ENCODE measurements at regions not wholly inside any gene's neighbourhood (a gene's known extent, or its start where the extent isn't known, plus 50 kb on each side); places are given as distances from the start of the nearest gene placed in this dataset.
A peak's percentile ranks its signal among the peaks of the same experiment; 100 is the strongest.

DNA sequence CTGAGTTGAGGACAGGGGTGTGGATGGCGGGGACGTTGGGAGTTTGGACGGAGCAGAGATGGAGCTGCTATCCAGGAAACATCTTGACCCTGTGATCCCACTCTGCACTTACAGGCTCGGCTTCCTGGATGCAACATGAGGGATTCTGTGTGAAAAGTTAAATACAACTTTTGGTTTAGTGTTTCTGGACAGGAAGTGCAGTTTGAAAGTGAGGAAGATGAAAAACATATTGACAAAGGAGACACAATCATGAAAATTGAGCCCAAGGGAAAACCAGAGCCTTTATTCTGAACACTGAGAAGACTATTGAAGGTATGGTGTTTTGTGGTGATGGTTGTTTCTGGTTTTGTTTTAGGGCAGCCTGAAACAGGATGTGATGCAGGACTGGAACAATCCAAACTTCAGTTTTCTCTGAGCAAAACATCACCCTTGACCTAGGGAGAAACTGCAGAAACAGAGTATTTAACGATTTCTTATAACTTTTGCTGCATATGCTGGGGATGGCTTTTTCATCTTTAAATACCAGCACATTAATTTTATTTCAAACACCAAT, 76.5 kb upstream of the RFX8 start:
- H3K27ac ChIP-seq = peak overlapping the region; percentile 20
- no peaks in the 10 kb centered on the region for H3K79me2 ChIP-seq
- no peaks in the 10 kb centered on the region for H3K9me3 ChIP-seq (ENCODE audit: control insufficient read depth, low read length)
- no peak overlapping the region for H3K4me2 ChIP-seq (ENCODE audit: low read length)
- TF ChIP-seq, protein P1, sequence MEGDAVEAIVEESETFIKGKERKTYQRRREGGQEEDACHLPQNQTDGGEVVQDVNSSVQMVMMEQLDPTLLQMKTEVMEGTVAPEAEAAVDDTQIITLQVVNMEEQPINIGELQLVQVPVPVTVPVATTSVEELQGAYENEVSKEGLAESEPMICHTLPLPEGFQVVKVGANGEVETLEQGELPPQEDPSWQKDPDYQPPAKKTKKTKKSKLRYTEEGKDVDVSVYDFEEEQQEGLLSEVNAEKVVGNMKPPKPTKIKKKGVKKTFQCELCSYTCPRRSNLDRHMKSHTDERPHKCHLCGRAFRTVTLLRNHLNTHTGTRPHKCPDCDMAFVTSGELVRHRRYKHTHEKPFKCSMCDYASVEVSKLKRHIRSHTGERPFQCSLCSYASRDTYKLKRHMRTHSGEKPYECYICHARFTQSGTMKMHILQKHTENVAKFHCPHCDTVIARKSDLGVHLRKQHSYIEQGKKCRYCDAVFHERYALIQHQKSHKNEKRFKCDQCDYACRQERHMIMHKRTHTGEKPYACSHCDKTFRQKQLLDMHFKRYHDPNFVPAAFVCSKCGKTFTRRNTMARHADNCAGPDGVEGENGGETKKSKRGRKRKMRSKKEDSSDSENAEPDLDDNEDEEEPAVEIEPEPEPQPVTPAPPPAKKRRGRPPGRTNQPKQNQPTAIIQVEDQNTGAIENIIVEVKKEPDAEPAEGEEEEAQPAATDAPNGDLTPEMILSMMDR (IDR thresholded peaks at IDR 0.05) = no peak
- no peaks in the 10 kb centered on the region for H3K27me3 ChIP-seq (ENCODE audit: control insufficient read depth, insufficient read depth, low read length)
- no peaks in the 10 kb centered on the region for H3K4me1 ChIP-seq
- no peak overlapping the region for H3K9ac ChIP-seq
- H3K36me3 ChIP-seq (ENCODE audit: control insufficient read depth, insufficient read depth, low read length) = no peaks in the 10 kb centered on the region
- no peak overlapping the region for H2AFZ ChIP-seq
- H3K4me3 ChIP-seq (ENCODE audit: low read depth, low read length) = no peak overlapping the region

DNA sequence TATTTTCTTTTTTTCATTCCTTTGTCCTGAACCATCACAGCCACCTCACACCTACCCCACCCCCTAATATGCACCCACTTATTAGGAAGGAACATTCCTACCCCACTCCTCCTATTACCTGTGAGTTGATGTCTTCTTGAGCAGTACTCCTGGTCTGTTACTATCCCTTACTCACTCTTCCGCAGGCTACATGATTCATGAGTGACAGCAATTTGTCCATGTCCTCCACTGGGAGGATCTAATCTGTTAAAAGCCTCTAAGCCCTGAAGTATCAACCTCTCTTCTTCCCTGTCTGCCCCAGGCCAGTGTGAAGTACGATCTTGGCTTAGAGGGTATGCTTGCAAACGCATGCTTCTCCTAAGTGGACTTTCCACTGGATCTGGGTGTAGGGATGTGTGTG, 75.6 kb upstream of the RFX8 start:
- Histone ChIP-seq H2AFZ (no peak overlapping the region), H3K36me3 (ENCODE audit: control insufficient read depth, insufficient read depth, low read length) (no peaks in the 10 kb centered on the region), H3K79me2 (no peaks in the 10 kb centered on the region), H3K4me3 (ENCODE audit: low read depth, low read length) (no peak overlapping the region), H3K27me3 (ENCODE audit: control insufficient read depth, insufficient read depth, low read length) (no peaks in the 10 kb centered on the region), H3K4me1 (no peaks in the 10 kb centered on the region), H3K4me2 (ENCODE audit: low read length) (no peak overlapping the region), H3K9me3 (ENCODE audit: control insufficient read depth, low read length) (no peaks in the 10 kb centered on the region), H3K27ac (no peak overlapping the region), H3K9ac (no peak overlapping the region)
- TF ChIP-seq, protein P1 (IDR thresholded peaks at IDR 0.05) = no peak

DNA sequence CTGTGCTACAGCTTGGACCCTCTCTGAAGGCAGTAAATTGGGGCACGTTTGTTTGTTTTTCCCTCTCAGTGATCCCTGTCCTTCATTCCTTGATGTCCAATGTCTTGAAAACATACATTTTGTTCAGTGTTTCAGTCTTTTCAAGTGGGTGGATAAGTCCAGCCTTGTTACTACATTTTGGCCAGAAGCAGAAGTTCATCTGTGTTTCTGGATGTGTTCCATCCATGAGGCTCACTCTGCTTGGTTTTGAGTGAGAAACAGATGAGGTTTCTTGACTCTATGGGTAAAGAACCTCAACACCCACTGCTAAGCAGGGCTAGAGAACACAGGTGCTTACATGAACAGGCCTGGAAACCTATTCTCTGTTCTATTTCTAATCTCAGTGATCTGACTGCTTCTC, 74.5 kb upstream of the RFX8 start:
- H3K36me3 ChIP-seq (ENCODE audit: control insufficient read depth, insufficient read depth, low read length) = no peaks in the 10 kb centered on the region
- no peaks in the 10 kb centered on the region for H3K4me1 ChIP-seq
- H3K9me3 ChIP-seq (ENCODE audit: control insufficient read depth, low read length) = no peaks in the 10 kb centered on the region
- no peak overlapping the region for H3K27ac ChIP-seq
- TF ChIP-seq, protein P1 (IDR thresholded peaks at IDR 0.05) = no peak
- H3K27me3 ChIP-seq (ENCODE audit: control insufficient read depth, insufficient read depth, low read length) = no peaks in the 10 kb centered on the region
- no peak overlapping the region for H3K4me2 ChIP-seq (ENCODE audit: low read length)
- no peak overlapping the region for H3K4me3 ChIP-seq (ENCODE audit: low read depth, low read length)
- H2AFZ ChIP-seq = no peak overlapping the region
- H3K9ac ChIP-seq = no peak overlapping the region
- no peaks in the 10 kb centered on the region for H3K79me2 ChIP-seq

DNA sequence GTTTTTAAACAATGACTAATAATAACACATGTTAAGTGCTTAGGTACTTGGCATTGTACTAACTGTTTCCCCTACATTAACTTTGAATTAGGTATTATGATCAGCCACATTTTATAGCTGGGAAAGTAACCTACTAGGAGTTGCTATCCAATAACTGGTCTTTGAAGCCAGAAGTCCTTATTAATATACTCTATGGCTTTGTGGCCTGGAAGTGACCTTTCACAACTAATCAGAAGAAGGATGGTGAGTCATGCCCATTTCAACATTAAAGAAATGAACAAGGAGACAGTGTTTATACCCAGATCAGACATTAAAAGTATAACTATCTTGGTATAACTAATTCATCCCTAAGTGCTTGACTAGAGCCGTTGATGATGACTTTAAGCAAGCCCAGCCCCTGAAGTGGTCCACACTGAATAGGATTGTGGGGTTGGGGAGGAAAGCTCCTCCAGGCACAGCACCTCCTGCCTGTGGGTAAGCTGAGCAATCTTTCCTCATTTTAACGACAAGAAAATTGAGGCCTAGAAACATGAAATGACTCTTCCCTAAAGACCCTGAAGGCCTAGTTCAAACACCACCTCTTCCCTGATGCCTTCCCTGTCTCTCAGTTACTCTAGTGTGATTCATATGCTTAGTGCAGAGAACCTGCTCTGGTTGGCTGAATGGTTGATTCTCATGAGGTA, 71.6 kb upstream of the RFX8 start:
- H3K4me2 ChIP-seq (ENCODE audit: low read length) = no peak overlapping the region
- no peaks in the 10 kb centered on the region for H3K9me3 ChIP-seq (ENCODE audit: control insufficient read depth, low read length)
- no peaks in the 10 kb centered on the region for H3K36me3 ChIP-seq (ENCODE audit: control insufficient read depth, insufficient read depth, low read length)
- no peaks in the 10 kb centered on the region for H3K27me3 ChIP-seq (ENCODE audit: control insufficient read depth, insufficient read depth, low read length)
- H3K4me3 ChIP-seq (ENCODE audit: low read depth, low read length) = no peak overlapping the region
- H2AFZ ChIP-seq = no peak overlapping the region
- TF ChIP-seq, protein P1 (IDR thresholded peaks at IDR 0.05) = no peak
- no peaks in the 10 kb centered on the region for H3K4me1 ChIP-seq
- H3K27ac ChIP-seq = no peak overlapping the region
- no peak overlapping the region for H3K9ac ChIP-seq
- H3K79me2 ChIP-seq = no peaks in the 10 kb centered on the region

DNA sequence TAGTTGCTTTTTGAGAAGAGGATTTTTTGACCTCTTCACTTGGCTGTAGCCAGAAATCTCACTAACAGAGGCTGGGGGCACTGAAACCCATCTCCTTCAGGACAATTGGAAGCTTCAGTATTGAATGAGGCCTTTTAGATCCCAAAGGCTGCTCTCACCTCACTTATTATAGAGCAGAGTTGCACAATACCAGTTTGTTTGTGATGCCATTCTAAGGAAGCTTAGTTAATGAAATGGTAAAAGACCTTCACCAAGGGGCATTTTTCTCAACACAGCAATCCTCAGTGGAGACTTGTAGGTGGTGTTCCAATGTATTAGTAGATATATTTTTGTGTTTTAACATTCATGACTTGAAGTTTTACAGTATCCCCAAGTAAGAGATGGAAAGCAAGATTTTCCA, 71.0 kb upstream of the RFX8 start:
- no peak overlapping the region for H3K4me2 ChIP-seq (ENCODE audit: low read length)
- no peaks in the 10 kb centered on the region for H3K79me2 ChIP-seq
- H3K4me1 ChIP-seq = no peaks in the 10 kb centered on the region
- no peaks in the 10 kb centered on the region for H3K9me3 ChIP-seq (ENCODE audit: control insufficient read depth, low read length)
- no peaks in the 10 kb centered on the region for H3K36me3 ChIP-seq (ENCODE audit: control insufficient read depth, insufficient read depth, low read length)
- no peaks in the 10 kb centered on the region for H3K27me3 ChIP-seq (ENCODE audit: control insufficient read depth, insufficient read depth, low read length)
- H3K27ac ChIP-seq = no peak overlapping the region
- TF ChIP-seq, protein P1 (IDR thresholded peaks at IDR 0.05) = no peak
- no peak overlapping the region for H3K4me3 ChIP-seq (ENCODE audit: low read depth, low read length)
- no peak overlapping the region for H3K9ac ChIP-seq
- no peak overlapping the region for H2AFZ ChIP-seq
